ENCODE measurements at regions not wholly inside any gene's neighbourhood (a gene's known extent, or its start where the extent isn't known, plus 50 kb on each side); places are given as distances from the start of the nearest gene placed in this dataset.

DNA sequence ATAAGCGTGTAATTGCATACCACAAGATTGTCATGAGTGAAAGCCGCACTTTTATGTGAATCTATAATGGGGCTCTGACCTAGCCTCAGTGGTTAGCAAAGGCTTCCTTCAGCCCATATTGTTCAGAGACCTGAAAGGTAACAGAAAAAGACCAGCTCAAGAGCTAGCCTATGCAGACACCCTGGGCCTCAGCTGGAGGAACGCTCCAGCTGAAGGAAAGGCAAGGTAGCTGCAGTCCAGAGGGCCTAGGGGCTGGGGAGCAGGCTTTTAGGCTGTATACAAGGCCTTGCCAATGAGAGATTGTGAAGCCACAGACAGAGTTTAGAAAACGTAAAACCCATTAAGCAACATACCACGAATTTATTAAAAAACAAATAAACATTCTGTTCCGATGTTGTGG lies 246.6 kb upstream of the GHITM start:
- TF ChIP-seq POLR2A (IDR thresholded peaks at IDR 0.05) = no peak
- TF ChIP-seq, protein P1, sequence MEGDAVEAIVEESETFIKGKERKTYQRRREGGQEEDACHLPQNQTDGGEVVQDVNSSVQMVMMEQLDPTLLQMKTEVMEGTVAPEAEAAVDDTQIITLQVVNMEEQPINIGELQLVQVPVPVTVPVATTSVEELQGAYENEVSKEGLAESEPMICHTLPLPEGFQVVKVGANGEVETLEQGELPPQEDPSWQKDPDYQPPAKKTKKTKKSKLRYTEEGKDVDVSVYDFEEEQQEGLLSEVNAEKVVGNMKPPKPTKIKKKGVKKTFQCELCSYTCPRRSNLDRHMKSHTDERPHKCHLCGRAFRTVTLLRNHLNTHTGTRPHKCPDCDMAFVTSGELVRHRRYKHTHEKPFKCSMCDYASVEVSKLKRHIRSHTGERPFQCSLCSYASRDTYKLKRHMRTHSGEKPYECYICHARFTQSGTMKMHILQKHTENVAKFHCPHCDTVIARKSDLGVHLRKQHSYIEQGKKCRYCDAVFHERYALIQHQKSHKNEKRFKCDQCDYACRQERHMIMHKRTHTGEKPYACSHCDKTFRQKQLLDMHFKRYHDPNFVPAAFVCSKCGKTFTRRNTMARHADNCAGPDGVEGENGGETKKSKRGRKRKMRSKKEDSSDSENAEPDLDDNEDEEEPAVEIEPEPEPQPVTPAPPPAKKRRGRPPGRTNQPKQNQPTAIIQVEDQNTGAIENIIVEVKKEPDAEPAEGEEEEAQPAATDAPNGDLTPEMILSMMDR (IDR thresholded peaks at IDR 0.05) = no peak
